Osteocyte (in vitro differentiated cells): ENCODE measurements at regions not wholly inside any gene's neighbourhood (a gene's known extent, or its start where the extent isn't known, plus 50 kb on each side); places are given as distances from the start of the nearest gene placed in this dataset.
A peak's percentile ranks its signal among the peaks of the same experiment; 100 is the strongest.

Experiments
- DNase-seq: peaks from one replicate; pipeline ENCODE4 v3.0.0; 2021; ENCODE audit warnings: mixed read lengths; ENCODE audit not compliant: unreplicated experiment; ENCODE audit errors: extremely low spot score
- H3K27ac Mint-ChIP-seq: one replicate; pipeline ENCODE4 v1.8.0; 2021; ENCODE audit warnings: mild to moderate bottlenecking, mixed read lengths; ENCODE audit not compliant: unreplicated experiment
- H3K27me3 Mint-ChIP-seq: one replicate; pipeline ENCODE4 v1.8.0; 2021; ENCODE audit warnings: mixed read lengths; ENCODE audit not compliant: unreplicated experiment
- H3K36me3 Mint-ChIP-seq: one replicate; pipeline ENCODE4 v1.8.0; 2021; ENCODE audit warnings: mixed read lengths; ENCODE audit not compliant: unreplicated experiment
- H3K4me1 Mint-ChIP-seq: one replicate; pipeline ENCODE4 v1.8.0; 2021; ENCODE audit warnings: mixed read lengths; ENCODE audit not compliant: unreplicated experiment
- H3K4me3 Mint-ChIP-seq: one replicate; pipeline ENCODE4 v1.8.0; 2021; ENCODE audit warnings: mild to moderate bottlenecking, moderate library complexity, mixed read lengths; ENCODE audit not compliant: unreplicated experiment
- H3K9me3 Mint-ChIP-seq: one replicate; pipeline ENCODE4 v1.8.0; 2021; ENCODE audit warnings: mixed read lengths; ENCODE audit not compliant: unreplicated experiment
- CTCF ChIP-seq: fragments of 200-600 bp; sonication (generic); IDR thresholded peaks from 2 replicates; pipeline ENCODE4 v1.5.0; 2021; ENCODE audit warnings: antibody characterized with exemption, mild to moderate bottlenecking, moderate library complexity

GRCh38 chr21:34022627-34023335 lies 50.6 kb upstream of the MRPS6 start:
- H3K27me3 Mint-ChIP-seq = no peaks in the 10 kb centered on the region
- peaks cover 4% of the 10 kb centered on the region for H3K36me3 Mint-ChIP-seq
- no peak overlapping the region for H3K27ac Mint-ChIP-seq
- H3K4me1 Mint-ChIP-seq = peaks cover 15% of the 10 kb centered on the region
- peak; percentile 63 for DNase-seq
- H3K4me3 Mint-ChIP-seq = no peak overlapping the region
- TF ChIP-seq CTCF = no peak
- no peaks in the 10 kb centered on the region for H3K9me3 Mint-ChIP-seq

DNA sequence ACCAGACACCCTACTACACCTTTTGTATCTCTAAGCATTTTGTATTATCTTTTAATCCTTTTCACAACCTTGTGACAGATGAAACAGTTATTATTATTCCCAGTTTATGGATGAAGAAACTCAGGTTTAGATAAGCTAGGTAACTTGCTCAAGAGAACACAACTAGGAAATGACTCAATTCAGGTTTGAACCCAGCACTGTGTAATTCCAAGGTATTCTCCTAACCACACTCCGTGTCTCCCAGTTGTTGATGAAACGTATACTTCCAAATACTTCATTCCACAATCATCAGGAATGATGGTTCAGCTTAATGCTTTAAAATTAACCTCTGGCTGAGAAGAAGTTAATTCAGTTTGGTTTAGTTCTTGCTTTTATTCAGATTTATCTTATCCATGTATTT lies 51.7 kb upstream of the MRPS6 start:
- no peak overlapping the region for H3K4me3 Mint-ChIP-seq
- TF ChIP-seq CTCF = no peak
- H3K27me3 Mint-ChIP-seq = no peaks in the 10 kb centered on the region
- H3K36me3 Mint-ChIP-seq = no peaks in the 10 kb centered on the region
- no peak overlapping the region for H3K27ac Mint-ChIP-seq
- H3K9me3 Mint-ChIP-seq = peaks cover 4% of the 10 kb centered on the region
- no peak for DNase-seq
- H3K4me1 Mint-ChIP-seq = peaks cover 19% of the 10 kb centered on the region

- peak; percentile 21 for DNase-seq
- peaks cover 4% of the 10 kb centered on the region for H3K9me3 Mint-ChIP-seq
- peaks cover 19% of the 10 kb centered on the region for H3K4me1 Mint-ChIP-seq
- no peaks in the 10 kb centered on the region for H3K36me3 Mint-ChIP-seq
- no peak for TF ChIP-seq CTCF
- H3K27ac Mint-ChIP-seq = no peak overlapping the region
- no peaks in the 10 kb centered on the region for H3K27me3 Mint-ChIP-seq
- no peak overlapping the region for H3K4me3 Mint-ChIP-seq
These were observed 52.3 kb upstream of the MRPS6 start for GRCh38 chr21:34020983-34021553.

GRCh38 chr21:34020005-34020847 lies 53.2 kb upstream of the MRPS6 start:
- Mint-ChIP-seq H3K36me3 (no peaks in the 10 kb centered on the region), H3K27me3 (no peaks in the 10 kb centered on the region), H3K9me3 (peaks cover 4% of the 10 kb centered on the region), H3K4me1 (peaks cover 19% of the 10 kb centered on the region), H3K27ac (no peak overlapping the region), H3K4me3 (no peak overlapping the region)
- DNase-seq = no peak
- TF ChIP-seq CTCF = peak; percentile 2

DNA sequence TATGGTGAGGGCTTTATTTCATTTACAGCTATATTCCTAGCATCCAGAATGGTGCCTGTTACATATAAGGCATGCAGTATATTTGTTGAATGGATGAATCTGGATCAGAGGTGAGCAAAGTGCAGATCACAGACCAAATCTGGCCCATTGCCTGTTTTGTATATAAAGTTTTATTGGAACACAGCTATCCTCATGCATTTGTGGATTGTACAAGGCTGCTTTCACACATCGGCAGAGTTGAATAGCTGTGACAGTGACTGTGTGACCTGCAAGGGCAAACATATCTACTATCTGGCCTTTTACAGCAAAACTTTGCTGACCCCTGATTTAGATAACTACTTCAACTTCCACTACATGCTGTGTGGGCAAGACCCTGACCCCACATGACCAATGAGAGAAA lies 54.0 kb upstream of the MRPS6 start:
- no peak for DNase-seq
- TF ChIP-seq CTCF = no peak
- Mint-ChIP-seq H3K4me3 (no peak overlapping the region), H3K9me3 (peaks cover 10% of the 10 kb centered on the region), H3K4me1 (peaks cover 19% of the 10 kb centered on the region), H3K27me3 (no peaks in the 10 kb centered on the region), H3K27ac (no peak overlapping the region), H3K36me3 (peaks cover 3% of the 10 kb centered on the region)
